Activated CD8-positive, alpha-beta T cell treated with anti-CD3 and anti-CD28 coated beads for 36 hours (primary cell): ENCODE measurements at regions not wholly inside any gene's neighbourhood (a gene's known extent, or its start where the extent isn't known, plus 50 kb on each side); places are given as distances from the start of the nearest gene placed in this dataset.

Experiments used
- ATAC-seq: fragments of 200-7000 bp; cut with Tn5 transposase; one replicate; pipeline ENCODE4 v1.10.0; 2021; ENCODE audit warnings: mild to moderate bottlenecking, moderate library complexity
- CTCF ChIA-PET: fragments of 350-600 bp; sonication (Branson Sonifier 250); formaldehyde crosslinking; loops from one replicate; lab custom pipeline; 2021; ENCODE audit warnings: antibody characterized with exemption; lab: Charles Lee
- POLR2A ChIA-PET: fragments of 350-600 bp; sonication (Branson Sonifier 250); formaldehyde crosslinking; loops from one replicate; lab custom pipeline; 2021; ENCODE audit warnings: antibody characterized with exemption; lab: Charles Lee
- DNase-seq: peaks from one replicate; pipeline ENCODE4 v3.0.0-alpha.2; 2020
- H3K27ac Mint-ChIP-seq: one replicate; pipeline ENCODE4 v1.8.0; 2021; ENCODE audit warnings: mild to moderate bottlenecking, mixed read lengths
- H3K27me3 Mint-ChIP-seq: one replicate; pipeline ENCODE4 v1.8.0; 2021; ENCODE audit warnings: mixed read lengths
- H3K36me3 Mint-ChIP-seq: one replicate; pipeline ENCODE4 v1.8.0; 2021; ENCODE audit warnings: low read depth, mixed read lengths
- H3K4me1 Mint-ChIP-seq: one replicate; pipeline ENCODE4 v1.8.0; 2021; ENCODE audit warnings: low read depth, mixed read lengths
- H3K4me3 Mint-ChIP-seq: one replicate; pipeline ENCODE4 v1.8.0; 2021; ENCODE audit warnings: mild to moderate bottlenecking, moderate library complexity, mixed read lengths
- H3K9me3 Mint-ChIP-seq: one replicate; pipeline ENCODE4 v1.8.0; 2021; ENCODE audit warnings: mixed read lengths
- intact Hi-C: fragments of 100-400 bp; cut with micrococcal nuclease; formaldehyde crosslinking; loops from one replicate; pipeline ENCODE4 v1.10.0; 2022
- TF ChIP-seq, protein P1 (sequence below): fragments of 200-600 bp; IDR thresholded peaks from one replicate; pipeline ENCODE4 v1.8.0; 2022; ENCODE audit warnings: antibody characterized with exemption, mild to moderate bottlenecking

- Mint-ChIP-seq H3K4me1 (no peaks in the 10 kb centered on the region), H3K27ac (no peak overlapping the region), H3K4me3 (no peak overlapping the region), H3K36me3 (no peaks in the 10 kb centered on the region), H3K27me3 (peaks cover 3% of the 10 kb centered on the region), H3K9me3 (no peaks in the 10 kb centered on the region)
- intact Hi-C loops = no loop called here
- no peak for ATAC-seq
- CTCF ChIA-PET = no interaction called here
- POLR2A ChIA-PET = no interaction called here
- TF ChIP-seq, protein P1, sequence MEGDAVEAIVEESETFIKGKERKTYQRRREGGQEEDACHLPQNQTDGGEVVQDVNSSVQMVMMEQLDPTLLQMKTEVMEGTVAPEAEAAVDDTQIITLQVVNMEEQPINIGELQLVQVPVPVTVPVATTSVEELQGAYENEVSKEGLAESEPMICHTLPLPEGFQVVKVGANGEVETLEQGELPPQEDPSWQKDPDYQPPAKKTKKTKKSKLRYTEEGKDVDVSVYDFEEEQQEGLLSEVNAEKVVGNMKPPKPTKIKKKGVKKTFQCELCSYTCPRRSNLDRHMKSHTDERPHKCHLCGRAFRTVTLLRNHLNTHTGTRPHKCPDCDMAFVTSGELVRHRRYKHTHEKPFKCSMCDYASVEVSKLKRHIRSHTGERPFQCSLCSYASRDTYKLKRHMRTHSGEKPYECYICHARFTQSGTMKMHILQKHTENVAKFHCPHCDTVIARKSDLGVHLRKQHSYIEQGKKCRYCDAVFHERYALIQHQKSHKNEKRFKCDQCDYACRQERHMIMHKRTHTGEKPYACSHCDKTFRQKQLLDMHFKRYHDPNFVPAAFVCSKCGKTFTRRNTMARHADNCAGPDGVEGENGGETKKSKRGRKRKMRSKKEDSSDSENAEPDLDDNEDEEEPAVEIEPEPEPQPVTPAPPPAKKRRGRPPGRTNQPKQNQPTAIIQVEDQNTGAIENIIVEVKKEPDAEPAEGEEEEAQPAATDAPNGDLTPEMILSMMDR = no peak
- no peak for DNase-seq
Observed at GRCh38 chr6:170052991-170053821, 237.7 kb downstream of the DLL1 start.

- DNase-seq (no peak), ATAC-seq (no peak)
- TF ChIP-seq, protein P1 = no peak
- no peaks in the 10 kb centered on the region for H3K9me3 Mint-ChIP-seq
- intact Hi-C loops = no loop called here
- no peak overlapping the region for H3K4me3 Mint-ChIP-seq
- peaks cover 3% of the 10 kb centered on the region for H3K4me1 Mint-ChIP-seq
- H3K27ac Mint-ChIP-seq = no peak overlapping the region
- POLR2A ChIA-PET = no interaction called here
- CTCF ChIA-PET = no interaction called here
- no peaks in the 10 kb centered on the region for H3K36me3 Mint-ChIP-seq
- H3K27me3 Mint-ChIP-seq = peaks cover 3% of the 10 kb centered on the region
Observed at GRCh38 chr6:170051229-170052172, 239.4 kb downstream of the DLL1 start.

GRCh38 chr6:170050591-170051041, 240.3 kb downstream of the DLL1 start:
- ATAC-seq = no peak
- TF ChIP-seq, protein P1 = no peak
- intact Hi-C loops = no loop called here
- ChIA-PET POLR2A (no interaction called here), CTCF (no interaction called here)
- peaks cover 3% of the 10 kb centered on the region for H3K27me3 Mint-ChIP-seq
- no peaks in the 10 kb centered on the region for H3K36me3 Mint-ChIP-seq
- H3K4me3 Mint-ChIP-seq = no peak overlapping the region
- peaks cover 4% of the 10 kb centered on the region for H3K4me1 Mint-ChIP-seq
- no peaks in the 10 kb centered on the region for H3K9me3 Mint-ChIP-seq
- no peak for DNase-seq
- H3K27ac Mint-ChIP-seq = no peak overlapping the region

DNA sequence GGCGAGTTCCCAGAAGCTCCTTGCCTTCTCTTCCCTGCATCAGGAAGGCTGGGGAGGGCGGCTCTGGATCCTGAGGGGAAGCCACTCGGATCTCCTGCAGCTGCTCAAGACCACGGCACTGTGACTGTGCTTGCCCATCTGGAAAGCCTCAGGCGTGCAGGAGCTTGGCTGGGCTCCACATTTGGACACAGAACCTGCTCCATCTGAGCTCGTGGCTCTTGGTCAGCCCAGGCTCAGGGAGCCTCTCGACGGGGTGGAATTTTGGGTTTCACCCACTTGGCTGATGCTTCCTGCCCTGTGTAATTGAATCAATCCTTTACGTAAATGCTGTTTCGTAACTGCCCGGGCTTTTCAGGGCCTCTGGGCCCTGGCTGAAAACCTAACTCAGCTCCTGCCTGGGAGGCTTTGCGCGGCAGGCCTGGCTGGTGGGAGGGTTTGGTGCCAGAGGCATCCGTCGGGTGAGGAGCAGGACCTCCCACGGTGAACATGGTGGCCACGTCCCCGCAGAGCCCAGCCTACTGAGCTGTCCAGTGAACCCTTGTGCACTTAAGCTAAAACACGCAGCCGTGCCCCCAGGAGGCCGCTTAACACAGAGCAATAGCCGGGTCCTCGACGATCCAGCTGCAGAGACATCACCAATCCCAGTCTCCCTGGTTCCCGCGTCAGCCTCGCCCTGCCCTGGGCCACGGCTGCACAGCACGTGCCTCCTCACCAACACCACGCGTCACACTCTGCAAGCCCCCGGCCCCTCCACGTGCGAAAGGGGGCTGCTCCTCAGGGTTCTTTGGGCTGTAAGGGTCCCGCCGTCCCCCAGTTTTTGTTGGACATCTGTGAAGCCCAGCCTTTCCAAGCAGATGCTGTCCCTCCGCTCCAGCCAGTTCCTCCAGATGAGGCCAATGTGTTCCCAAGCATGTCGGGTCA, 241.0 kb downstream of the DLL1 start:
- TF ChIP-seq, protein P1 = no peak
- no peak for ATAC-seq
- intact Hi-C loops = no loop called here
- no peak for DNase-seq
- Mint-ChIP-seq H3K4me3 (no peak overlapping the region), H3K4me1 (peaks cover 4% of the 10 kb centered on the region), H3K36me3 (no peaks in the 10 kb centered on the region), H3K9me3 (no peaks in the 10 kb centered on the region), H3K27me3 (peaks cover 3% of the 10 kb centered on the region), H3K27ac (no peak overlapping the region)
- ChIA-PET POLR2A (interaction anchor here (0.7 kb wide), 1 partner anchor 352 kb away, joined by 3 read pairs; no protein-coding TSS in a partner anchor), CTCF (no interaction called here)
